Endothelial cell of umbilical vein (primary cell): ENCODE measurements at regions not wholly inside any gene's neighbourhood (a gene's known extent, or its start where the extent isn't known, plus 50 kb on each side); places are given as distances from the start of the nearest gene placed in this dataset.

Experiments
- BruUV-seq: library from RNA; stranded (reverse); fragments of 400-500 nt; replicated peaks from 2 replicates; lab custom pipeline; 2021; lab: Mats Ljungman, UMichigan
- CTCF ChIA-PET: fragments of 300-600, 350-600 bp; sonication (Branson Sonifier 250); formaldehyde crosslinking; loops from one replicate; lab custom pipeline; 2021; ENCODE audit warnings: antibody characterized with exemption, inconsistent platforms; lab: Charles Lee
- POLR2A ChIA-PET: fragments of 300-600, 350-600 bp; sonication (Branson Sonifier 250); formaldehyde crosslinking; loops from one replicate; lab custom pipeline; 2021; ENCODE audit warnings: antibody characterized with exemption, inconsistent platforms; lab: Charles Lee
- DNase-seq: peaks from one replicate; pipeline ENCODE4 v3.0.0-alpha.2; 2011; ENCODE audit warnings: low read depth, low spot score
- FAIRE-seq: peaks from 2 replicates; lab custom pipeline; 2011; peaks lifted over from hg19 to GRCh38; lab: Jason Lieb, UNC
- H2AFZ ChIP-seq: 2 replicates; pipeline ENCODE4 v1.6.0; 2012; ENCODE audit warnings: low read depth, low read length, control low read depth, inconsistent platforms
- H3K27ac ChIP-seq: 2 replicates; pipeline ENCODE4 v1.5.1; 2011; ENCODE audit warnings: low read depth, mild to moderate bottlenecking, control low read depth, low read length, moderate library complexity; ENCODE audit not compliant: insufficient read depth
- H3K27me3 ChIP-seq, 2 experiments: 2 replicates each; pipeline versions ENCODE4 v1.6.0 to v1.6.1; 2011; ENCODE audit warnings: low read length in 2 of 2, mixed read lengths in 1 of 2; ENCODE audit not compliant: control insufficient read depth in 2 of 2, insufficient read depth in 2 of 2
- H3K36me3 ChIP-seq, 2 experiments: 2 replicates in 1 of 2; 3 replicates in 1 of 2; pipeline ENCODE4 v1.5.1; 2011; ENCODE audit warnings: low read length in 2 of 2, mild to moderate bottlenecking in 1 of 2, moderate library complexity in 1 of 2; ENCODE audit not compliant: control insufficient read depth in 2 of 2, insufficient read depth in 2 of 2; ENCODE audit errors: extremely low read depth in 1 of 2
- H3K4me1 ChIP-seq: 3 replicates; pipeline ENCODE4 v1.5.1; 2011; ENCODE audit warnings: mild to moderate bottlenecking, low read length; ENCODE audit not compliant: control insufficient read depth, insufficient read depth; ENCODE audit errors: extremely low read depth
- H3K4me2 ChIP-seq: 2 replicates; pipeline ENCODE4 v1.6.1; 2011; ENCODE audit warnings: low read length, control low read depth, mixed read lengths; ENCODE audit not compliant: insufficient read depth
- H3K4me3 ChIP-seq, 3 experiments: fragments of 200-600 bp in 1 of 3; sonication (generic), shearing (Covaris generic) in 1 of 3; replicated peaks in 1 of 3; 2 replicates each; pipeline ENCODE4 v1.5.1; 2011 to 2016; ENCODE audit warnings: control low read depth in 3 of 3, low read length in 3 of 3, mild to moderate bottlenecking in 2 of 3, inconsistent platforms in 1 of 3, low read depth in 1 of 3, moderate library complexity in 1 of 3; ENCODE audit not compliant: insufficient read depth in 1 of 3
- H3K79me2 ChIP-seq: 2 replicates; pipeline ENCODE4 v1.6.0; 2012; ENCODE audit warnings: low read length, inconsistent platforms; ENCODE audit not compliant: control insufficient read depth, insufficient read depth
- H3K9ac ChIP-seq: replicated peaks from 2 replicates; pipeline ENCODE3; 2011; ENCODE audit warnings: low read length, control low read depth; ENCODE audit not compliant: insufficient read depth; ENCODE audit errors: extremely low read depth
- H3K9me1 ChIP-seq: replicated peaks from 3 replicates; pipeline ENCODE4 v1.6.0; 2011; ENCODE audit warnings: mild to moderate bottlenecking, low read length; ENCODE audit not compliant: control insufficient read depth, insufficient read depth; ENCODE audit errors: extremely low read depth
- H3K9me3 ChIP-seq: replicated peaks from 2 replicates; pipeline ENCODE4 v1.5.1; 2012; ENCODE audit warnings: low read length, inconsistent platforms; ENCODE audit not compliant: control insufficient read depth, insufficient read depth
- H4K20me1 ChIP-seq: replicated peaks from 2 replicates; pipeline ENCODE3; 2011; ENCODE audit warnings: mild to moderate bottlenecking, low read length; ENCODE audit not compliant: control insufficient read depth, insufficient read depth; ENCODE audit errors: extremely low read depth
- EZH2 ChIP-seq: IDR thresholded peaks from 2 replicates; pipeline ENCODE4 v1.6.1; 2012; ENCODE audit warnings: borderline replicate concordance, low read depth, mild to moderate bottlenecking, moderate library complexity, low read length, inconsistent platforms; ENCODE audit not compliant: severe bottlenecking
- FOS ChIP-seq: IDR thresholded peaks from 2 replicates; pipeline ENCODE4 v1.6.1; 2011; ENCODE audit warnings: mild to moderate bottlenecking, low read length, moderate library complexity, borderline replicate concordance; ENCODE audit not compliant: insufficient read depth
- GATA2 ChIP-seq: IDR thresholded peaks from 2 replicates; pipeline ENCODE4 v1.7.0; 2011; ENCODE audit warnings: low read depth, mild to moderate bottlenecking, moderate library complexity, mixed read lengths, low read length; ENCODE audit not compliant: insufficient read length, insufficient read depth
- JUN ChIP-seq: IDR thresholded peaks from 2 replicates; pipeline ENCODE4 v1.6.1; 2011; ENCODE audit warnings: borderline replicate concordance, low read depth; ENCODE audit not compliant: insufficient read length, insufficient read depth
- MYC ChIP-seq: IDR thresholded peaks from one replicate; pipeline ENCODE4 v1.6.1; 2011; ENCODE audit warnings: mild to moderate bottlenecking, low read depth, low read length
- POLR2A ChIP-seq: IDR thresholded peaks from 2 replicates; pipeline ENCODE4 v1.6.1; 2012; ENCODE audit warnings: low read depth, mild to moderate bottlenecking, control low read depth, low read length
- POLR2AphosphoS5 ChIP-seq: IDR thresholded peaks from 2 replicates; pipeline ENCODE4 v1.6.1; 2012; ENCODE audit warnings: low read depth, mild to moderate bottlenecking, control low read depth, low read length, moderate library complexity; ENCODE audit not compliant: insufficient read depth
- dilution Hi-C: fragments of 300-500 bp; cut with MboI; formaldehyde crosslinking; loops from one replicate; pipeline ENCODE4 v1.15.0; 2019; ENCODE audit warnings: low sequenced_read_pairs; ENCODE audit not compliant: extremely low pct_ligation_motif_present
- intact Hi-C: fragments of 100-400 bp; cut with micrococcal nuclease; formaldehyde crosslinking; loops from one replicate; pipeline ENCODE4 v1.10.0; 2022
- TF ChIP-seq, protein P1 (sequence below), 2 donors: IDR thresholded peaks; 1 replicate in 1 of 2; 2 replicates in 1 of 2; pipeline ENCODE4 v1.5.1; 2011; ENCODE audit warnings: low read length in 2 of 2, mild to moderate bottlenecking in 2 of 2, moderate library complexity in 2 of 2, control low read depth in 1 of 2, inconsistent platforms in 1 of 2, low read depth in 1 of 2; ENCODE audit not compliant: insufficient read depth in 1 of 2; ENCODE audit errors: extremely low read depth in 1 of 2
- TF ChIP-seq, protein P2 (sequence below): IDR thresholded peaks from 2 replicates; pipeline ENCODE4 v1.6.1; 2011; ENCODE audit not compliant: insufficient read depth, insufficient read length

DNA sequence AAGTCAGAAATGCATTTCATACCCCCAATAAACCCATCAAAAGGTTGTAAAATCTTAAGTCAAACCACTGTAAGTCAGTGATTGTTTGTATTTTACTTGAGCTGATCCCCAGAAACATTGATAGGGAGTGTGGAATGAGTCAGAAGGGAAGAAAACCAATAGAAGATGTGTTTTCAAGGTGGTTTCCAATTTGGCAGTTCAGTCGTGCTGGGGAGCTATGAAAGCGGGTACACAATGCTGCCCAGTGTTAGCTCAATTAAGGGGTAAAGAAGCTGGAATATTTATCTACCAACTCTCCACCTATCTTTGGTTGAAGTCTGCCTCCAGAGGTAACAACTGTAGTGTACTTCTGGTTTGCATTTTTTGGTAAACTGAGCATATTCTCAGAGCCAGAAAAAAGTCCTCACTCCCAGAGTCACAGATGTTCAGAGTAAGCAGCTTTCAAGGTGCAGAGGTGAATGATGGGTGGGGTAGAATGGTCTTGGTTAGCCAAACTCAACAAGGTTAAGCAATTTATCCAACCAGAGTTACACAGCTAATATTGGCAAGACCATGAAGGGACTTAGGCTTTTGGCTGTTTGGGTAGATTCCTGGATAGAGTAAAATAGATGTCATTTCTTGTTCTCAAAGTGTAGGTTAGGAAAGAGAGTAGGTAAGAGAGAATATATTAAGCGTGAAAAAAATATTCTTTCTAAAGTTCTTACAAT is 202.9 kb upstream of the ADGRL2 start:
- no peak overlapping the region for H3K4me3 ChIP-seq
- H2AFZ ChIP-seq, result no peak overlapping the region
- no peaks in the 10 kb centered on the region for H3K4me1 ChIP-seq
- H3K9me1 ChIP-seq, result no peaks in the 10 kb centered on the region
- POLR2A ChIA-PET, result no interaction called here
- H3K27ac ChIP-seq, result no peak overlapping the region
- H3K27me3 ChIP-seq, result no peaks in the 10 kb centered on the region
- H3K4me2 ChIP-seq, result no peak overlapping the region
- no TSS peak for BruUV-seq
- no peaks in the 10 kb centered on the region for H3K36me3 ChIP-seq
- CTCF ChIA-PET, result interaction anchor here (1.1 kb wide), 1 partner anchor 162 kb away, joined by 3 read pairs; no protein-coding TSS in a partner anchor
- H3K9ac ChIP-seq, result no peak overlapping the region
- no peak for FAIRE-seq
- no peak for TF ChIP-seq POLR2AphosphoS5
- no peak for TF ChIP-seq FOS
- TF ChIP-seq, protein P1, sequence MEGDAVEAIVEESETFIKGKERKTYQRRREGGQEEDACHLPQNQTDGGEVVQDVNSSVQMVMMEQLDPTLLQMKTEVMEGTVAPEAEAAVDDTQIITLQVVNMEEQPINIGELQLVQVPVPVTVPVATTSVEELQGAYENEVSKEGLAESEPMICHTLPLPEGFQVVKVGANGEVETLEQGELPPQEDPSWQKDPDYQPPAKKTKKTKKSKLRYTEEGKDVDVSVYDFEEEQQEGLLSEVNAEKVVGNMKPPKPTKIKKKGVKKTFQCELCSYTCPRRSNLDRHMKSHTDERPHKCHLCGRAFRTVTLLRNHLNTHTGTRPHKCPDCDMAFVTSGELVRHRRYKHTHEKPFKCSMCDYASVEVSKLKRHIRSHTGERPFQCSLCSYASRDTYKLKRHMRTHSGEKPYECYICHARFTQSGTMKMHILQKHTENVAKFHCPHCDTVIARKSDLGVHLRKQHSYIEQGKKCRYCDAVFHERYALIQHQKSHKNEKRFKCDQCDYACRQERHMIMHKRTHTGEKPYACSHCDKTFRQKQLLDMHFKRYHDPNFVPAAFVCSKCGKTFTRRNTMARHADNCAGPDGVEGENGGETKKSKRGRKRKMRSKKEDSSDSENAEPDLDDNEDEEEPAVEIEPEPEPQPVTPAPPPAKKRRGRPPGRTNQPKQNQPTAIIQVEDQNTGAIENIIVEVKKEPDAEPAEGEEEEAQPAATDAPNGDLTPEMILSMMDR (IDR thresholded peaks at IDR 0.05; ENCODE audit: extremely low read depth in 1 of 2, insufficient read depth in 1 of 2, low read depth in 1 of 2, low read length in 2 of 2), result no peak
- no peak for TF ChIP-seq JUN
- TF ChIP-seq EZH2, result no peak
- TF ChIP-seq POLR2A, result no peak
- TF ChIP-seq, protein P2, sequence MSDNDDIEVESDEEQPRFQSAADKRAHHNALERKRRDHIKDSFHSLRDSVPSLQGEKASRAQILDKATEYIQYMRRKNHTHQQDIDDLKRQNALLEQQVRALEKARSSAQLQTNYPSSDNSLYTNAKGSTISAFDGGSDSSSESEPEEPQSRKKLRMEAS, result no peak
- TF ChIP-seq MYC, result no peak
- no peak for TF ChIP-seq GATA2
- intact Hi-C loops, result no loop called here
- no peaks in the 10 kb centered on the region for H3K9me3 ChIP-seq
- dilution Hi-C loops, result no loop called here
- H4K20me1 ChIP-seq, result no peaks in the 10 kb centered on the region
- H3K79me2 ChIP-seq, result no peaks in the 10 kb centered on the region
- no peak for DNase-seq
